PC-9 (cell line): ENCODE measurements at regions not wholly inside any gene's neighbourhood (a gene's known extent, or its start where the extent isn't known, plus 50 kb on each side); places are given as distances from the start of the nearest gene placed in this dataset.

ENCODE experiments used
- CTCF ChIP-seq: fragments of 200-600 bp; sonication (generic); conservative IDR thresholded peaks from 2 replicates; pipeline ENCODE4 v1.6.1; 2017; ENCODE audit warnings: mixed run types, antibody characterized with exemption, mild to moderate bottlenecking, moderate library complexity
- EZH2 ChIP-seq: fragments of 200-600 bp; sonication (generic); IDR thresholded peaks from 2 replicates; pipeline ENCODE4 v1.8.0; 2017; ENCODE audit warnings: antibody characterized with exemption, low read depth

- TF ChIP-seq CTCF (no peak), EZH2 (no peak)
These were observed 144.1 kb upstream of the NOCT start for GRCh38 chr4:138871555-138871875.
